GM12878 (cell line): ENCODE measurements at regions not wholly inside any gene's neighbourhood (a gene's known extent, or its start where the extent isn't known, plus 50 kb on each side); places are given as distances from the start of the nearest gene placed in this dataset.

Source experiments
- ATAC-seq: fragments of 200-7000 bp; cut with Tn5 transposase; 3 replicates; pipeline ENCODE4 v1.9.1; 2020; ENCODE audit warnings: mild to moderate bottlenecking, moderate library complexity
- BruUV-seq: library from RNA; stranded (reverse); fragments of 400-500 nt; replicated peaks from 2 replicates; lab custom pipeline; 2021; lab: Mats Ljungman, UMichigan
- CTCF ChIA-PET: fragments of 300-600 bp; sonication (Branson Sonifier 250); formaldehyde crosslinking; extraction: SDS; loops from one replicate; lab custom pipeline; 2021; ENCODE audit warnings: inconsistent platforms; lab: Yijun Ruan, JAX
- POLR2A ChIA-PET: fragments of 350-600 bp; formaldehyde crosslinking; extraction: SDS; loops from one replicate; lab custom pipeline; 2021; ENCODE audit warnings: inconsistent platforms; lab: Charles Lee
- RAD21 ChIA-PET: fragments of 300-600 bp; sonication (Branson Sonifier 250); formaldehyde crosslinking; loops from one replicate; lab custom pipeline; 2023; ENCODE audit warnings: antibody characterized with exemption; ENCODE audit not compliant: unreplicated experiment; lab: Charles Lee
- SMC1A ChIA-PET: fragments of 300-600 bp; sonication (Branson Sonifier 250); formaldehyde crosslinking; loops from one replicate; lab custom pipeline; 2023; ENCODE audit not compliant: unreplicated experiment, uncharacterized antibody; lab: Charles Lee
- DNase-seq: peaks from one replicate; pipeline ENCODE4 v3.0.0-alpha.2; 2011; ENCODE audit warnings: low read depth, low spot score
- FAIRE-seq: peaks from 3 replicates; lab custom pipeline; 2011; peaks lifted over from hg19 to GRCh38; lab: Jason Lieb, UNC
- H2AFZ ChIP-seq: 2 replicates; pipeline ENCODE4 v1.6.0; 2011; ENCODE audit warnings: low read depth, low read length, control low read depth; ENCODE audit not compliant: control insufficient read depth
- H3K27ac ChIP-seq: 2 replicates; pipeline ENCODE4 v1.5.1; 2011; ENCODE audit warnings: control low read depth; ENCODE audit not compliant: control insufficient read depth, insufficient read depth
- H3K27me3 ChIP-seq, 2 experiments: replicated peaks in 1 of 2; 2 replicates each; pipeline versions ENCODE4 v1.6.0 to v1.6.1; 2011; ENCODE audit warnings: low read length in 1 of 2; ENCODE audit not compliant: control insufficient read depth in 2 of 2, insufficient read depth in 2 of 2
- H3K36me3 ChIP-seq, 2 experiments: 2 replicates each; pipeline ENCODE4 v1.5.1; 2011; ENCODE audit warnings: low read length in 1 of 2; ENCODE audit not compliant: control insufficient read depth in 2 of 2, insufficient read depth in 2 of 2
- H3K4me1 ChIP-seq: 2 replicates; pipeline ENCODE4 v1.6.1; 2011; ENCODE audit warnings: mild to moderate bottlenecking, low read length, moderate library complexity, mixed read lengths; ENCODE audit not compliant: control insufficient read depth, insufficient read depth
- H3K4me2 ChIP-seq: 2 replicates; pipeline ENCODE4 v1.6.0; 2011; ENCODE audit warnings: control low read depth; ENCODE audit not compliant: control insufficient read depth, insufficient read depth
- H3K4me3 ChIP-seq: fragments of 200-600 bp; sonication (generic); 2 replicates; pipeline ENCODE4 v1.5.1; 2016
- H3K79me2 ChIP-seq: 2 replicates; pipeline ENCODE4 v1.6.0; 2011; ENCODE audit warnings: low read length; ENCODE audit not compliant: control insufficient read depth, insufficient read depth
- H3K9ac ChIP-seq: 2 replicates; pipeline ENCODE4 v1.8.0; 2011; ENCODE audit warnings: low read length, control low read depth, mixed read lengths; ENCODE audit not compliant: control insufficient read depth, insufficient read depth
- H3K9me3 ChIP-seq: replicated peaks from 3 replicates; pipeline ENCODE4 v1.5.1; 2011; ENCODE audit warnings: mild to moderate bottlenecking, low read length; ENCODE audit not compliant: control insufficient read depth, insufficient read depth
- H4K20me1 ChIP-seq: 2 replicates; pipeline ENCODE4 v1.6.0; 2011; ENCODE audit not compliant: control insufficient read depth, insufficient read depth
- BACH1 ChIP-seq: fragments of 450-650 bp; IDR thresholded peaks from 2 replicates; pipeline ENCODE4 v1.6.1; 2017; ENCODE audit warnings: mild to moderate bottlenecking, borderline replicate concordance
- DPF2 ChIP-seq: fragments of 450-650 bp; IDR thresholded peaks from 2 replicates; pipeline ENCODE4 v1.6.1; 2017; ENCODE audit warnings: mild to moderate bottlenecking
- EGR1 ChIP-seq, 2 experiments: IDR thresholded peaks; 1 replicate in 1 of 2; 2 replicates in 1 of 2; pipeline ENCODE4 v1.6.1; 2011 to 2012; ENCODE audit warnings: low read depth in 2 of 2, low read length in 2 of 2, borderline replicate concordance in 1 of 2, mild to moderate bottlenecking in 1 of 2, moderate library complexity in 1 of 2
- IRF4 ChIP-seq: IDR thresholded peaks from 2 replicates; pipeline ENCODE4 v1.6.1; 2011; ENCODE audit warnings: low read depth, low read length
- SP1 ChIP-seq: IDR thresholded peaks from one replicate; pipeline ENCODE4 v1.6.1; 2011; ENCODE audit warnings: low read depth, low read length
- TARDBP ChIP-seq: IDR thresholded peaks from 2 replicates; pipeline ENCODE4 v1.6.1; 2016; ENCODE audit warnings: borderline replicate concordance
- YBX1 ChIP-seq: fragments of 450-650 bp; IDR thresholded peaks from 2 replicates; pipeline ENCODE4 v1.6.1; 2016; ENCODE audit warnings: antibody characterized with exemption
- WGBS: methylation state at CpG from one replicate; pipeline ENCODE4 v1.1.6; 2016; ENCODE audit warnings: low lambda C conversion rate; ENCODE audit not compliant: insufficient replicate concordance, insufficient coverage; ENCODE audit errors: missing lambda C conversion rate; 5-methylcytosine and 5-hydroxymethylcytosine counted together
- in situ Hi-C: fragments of 300-500 bp; cut with MboI; formaldehyde crosslinking; loops from 9 replicates; pipeline ENCODE4 v1.14.3; 2018; ENCODE audit warnings: mixed read lengths
- intact Hi-C: fragments of 100-400 bp; cut with micrococcal nuclease; formaldehyde crosslinking; loops from one replicate; pipeline ENCODE4 v1.14.2; 2022; ENCODE audit not compliant: unreplicated experiment
- TF ChIP-seq, protein P1 (sequence below): fragments of 450-650 bp; formaldehyde crosslinking; IDR thresholded peaks from 2 replicates; pipeline ENCODE4 v1.4.0; 2020; ENCODE audit warnings: mild to moderate bottlenecking, moderate library complexity
- TF ChIP-seq, protein P2 (sequence below): IDR thresholded peaks from 2 replicates; pipeline ENCODE4 v1.6.1; 2012; ENCODE audit warnings: low read depth, low read length, improper control_type of control experiment
- TF ChIP-seq, protein P3 (sequence below): IDR thresholded peaks from 2 replicates; pipeline ENCODE4 v1.6.1; 2011; ENCODE audit warnings: low read depth, low read length, improper control_type of control experiment, borderline replicate concordance
- TF ChIP-seq, protein P4 (sequence below): IDR thresholded peaks from 2 replicates; pipeline ENCODE4 v1.6.1; 2012; ENCODE audit warnings: mild to moderate bottlenecking, low read depth, low read length
- TF ChIP-seq, protein P5 (sequence below): fragments of 450-650 bp; IDR thresholded peaks from 2 replicates; pipeline ENCODE4 v1.6.1; 2017; ENCODE audit warnings: low read depth, mild to moderate bottlenecking, moderate library complexity

DNA sequence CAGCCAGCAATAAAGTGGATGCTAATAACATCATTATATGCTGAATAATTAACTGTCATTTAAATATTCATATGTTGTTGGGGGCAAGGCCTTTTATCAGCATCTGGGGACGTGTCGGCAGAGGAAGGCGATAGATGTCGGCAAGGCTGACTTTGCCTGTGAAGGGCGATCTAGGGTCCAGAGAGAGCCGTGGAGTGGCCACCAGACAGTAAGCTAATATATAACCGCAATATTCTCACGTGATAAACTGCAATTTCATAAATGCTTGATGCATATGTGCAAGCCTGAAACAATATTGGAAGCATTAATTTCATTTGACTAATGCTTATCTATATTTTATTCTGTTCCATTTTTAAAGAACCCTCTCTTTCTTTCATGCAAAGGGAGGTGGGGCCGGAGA, 141.0 kb upstream of the POU3F1 start:
- no peaks in the 10 kb centered on the region; the same call in 2 of the 3 replicates for H3K9me3 ChIP-seq
- H3K4me3 ChIP-seq = no peak overlapping the region
- peaks cover 4% of the 10 kb centered on the region; the same call in 1 of the 2 replicates for H3K4me1 ChIP-seq
- no peaks in the 10 kb centered on the region for H3K79me2 ChIP-seq
- H3K27me3 ChIP-seq = no peaks in the 10 kb centered on the region
- intact Hi-C loops = no loop called here
- no peak for DNase-seq
- ATAC-seq = no peak
- H3K36me3 ChIP-seq = no peaks in the 10 kb centered on the region
- no peak overlapping the region for H3K9ac ChIP-seq
- no peak overlapping the region for H3K4me2 ChIP-seq
- in situ Hi-C loops = no loop called here
- no peak for FAIRE-seq
- no peak overlapping the region for H3K27ac ChIP-seq
- ChIA-PET CTCF (no interaction called here), SMC1A (interaction anchor here (1.5 kb wide), 1 partner anchor 36 kb away, joined by 3 read pairs; no protein-coding TSS in a partner anchor), RAD21 (no interaction called here), POLR2A (no interaction called here)
- WGBS = 41% methylated on average over 9 of the region's 9 CpGs
- H4K20me1 ChIP-seq = no peaks in the 10 kb centered on the region
- no peak overlapping the region for H2AFZ ChIP-seq
- no TSS peak for BruUV-seq
- TF ChIP-seq, protein P1, sequence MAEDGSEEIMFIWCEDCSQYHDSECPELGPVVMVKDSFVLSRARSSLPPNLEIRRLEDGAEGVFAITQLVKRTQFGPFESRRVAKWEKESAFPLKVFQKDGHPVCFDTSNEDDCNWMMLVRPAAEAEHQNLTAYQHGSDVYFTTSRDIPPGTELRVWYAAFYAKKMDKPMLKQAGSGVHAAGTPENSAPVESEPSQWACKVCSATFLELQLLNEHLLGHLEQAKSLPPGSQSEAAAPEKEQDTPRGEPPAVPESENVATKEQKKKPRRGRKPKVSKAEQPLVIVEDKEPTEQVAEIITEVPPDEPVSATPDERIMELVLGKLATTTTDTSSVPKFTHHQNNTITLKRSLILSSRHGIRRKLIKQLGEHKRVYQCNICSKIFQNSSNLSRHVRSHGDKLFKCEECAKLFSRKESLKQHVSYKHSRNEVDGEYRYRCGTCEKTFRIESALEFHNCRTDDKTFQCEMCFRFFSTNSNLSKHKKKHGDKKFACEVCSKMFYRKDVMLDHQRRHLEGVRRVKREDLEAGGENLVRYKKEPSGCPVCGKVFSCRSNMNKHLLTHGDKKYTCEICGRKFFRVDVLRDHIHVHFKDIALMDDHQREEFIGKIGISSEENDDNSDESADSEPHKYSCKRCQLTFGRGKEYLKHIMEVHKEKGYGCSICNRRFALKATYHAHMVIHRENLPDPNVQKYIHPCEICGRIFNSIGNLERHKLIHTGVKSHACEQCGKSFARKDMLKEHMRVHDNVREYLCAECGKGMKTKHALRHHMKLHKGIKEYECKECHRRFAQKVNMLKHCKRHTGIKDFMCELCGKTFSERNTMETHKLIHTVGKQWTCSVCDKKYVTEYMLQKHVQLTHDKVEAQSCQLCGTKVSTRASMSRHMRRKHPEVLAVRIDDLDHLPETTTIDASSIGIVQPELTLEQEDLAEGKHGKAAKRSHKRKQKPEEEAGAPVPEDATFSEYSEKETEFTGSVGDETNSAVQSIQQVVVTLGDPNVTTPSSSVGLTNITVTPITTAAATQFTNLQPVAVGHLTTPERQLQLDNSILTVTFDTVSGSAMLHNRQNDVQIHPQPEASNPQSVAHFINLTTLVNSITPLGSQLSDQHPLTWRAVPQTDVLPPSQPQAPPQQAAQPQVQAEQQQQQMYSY (CRISPR knock-in tag) = no peak
- TF ChIP-seq, protein P2, sequence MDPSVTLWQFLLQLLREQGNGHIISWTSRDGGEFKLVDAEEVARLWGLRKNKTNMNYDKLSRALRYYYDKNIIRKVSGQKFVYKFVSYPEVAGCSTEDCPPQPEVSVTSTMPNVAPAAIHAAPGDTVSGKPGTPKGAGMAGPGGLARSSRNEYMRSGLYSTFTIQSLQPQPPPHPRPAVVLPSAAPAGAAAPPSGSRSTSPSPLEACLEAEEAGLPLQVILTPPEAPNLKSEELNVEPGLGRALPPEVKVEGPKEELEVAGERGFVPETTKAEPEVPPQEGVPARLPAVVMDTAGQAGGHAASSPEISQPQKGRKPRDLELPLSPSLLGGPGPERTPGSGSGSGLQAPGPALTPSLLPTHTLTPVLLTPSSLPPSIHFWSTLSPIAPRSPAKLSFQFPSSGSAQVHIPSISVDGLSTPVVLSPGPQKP = no peak
- TF ChIP-seq YBX1 (no peak), SP1 (no peak), BACH1 (no peak), DPF2 (no peak), EGR1 (IDR thresholded peaks at IDR 0.05; ENCODE audit: borderline replicate concordance in 1 of 2, low read depth in 2 of 2, low read length in 2 of 2) (no peak), TARDBP (no peak), IRF4 (no peak)
- TF ChIP-seq, protein P3, sequence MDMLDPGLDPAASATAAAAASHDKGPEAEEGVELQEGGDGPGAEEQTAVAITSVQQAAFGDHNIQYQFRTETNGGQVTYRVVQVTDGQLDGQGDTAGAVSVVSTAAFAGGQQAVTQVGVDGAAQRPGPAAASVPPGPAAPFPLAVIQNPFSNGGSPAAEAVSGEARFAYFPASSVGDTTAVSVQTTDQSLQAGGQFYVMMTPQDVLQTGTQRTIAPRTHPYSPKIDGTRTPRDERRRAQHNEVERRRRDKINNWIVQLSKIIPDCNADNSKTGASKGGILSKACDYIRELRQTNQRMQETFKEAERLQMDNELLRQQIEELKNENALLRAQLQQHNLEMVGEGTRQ = no peak
- TF ChIP-seq, protein P4, sequence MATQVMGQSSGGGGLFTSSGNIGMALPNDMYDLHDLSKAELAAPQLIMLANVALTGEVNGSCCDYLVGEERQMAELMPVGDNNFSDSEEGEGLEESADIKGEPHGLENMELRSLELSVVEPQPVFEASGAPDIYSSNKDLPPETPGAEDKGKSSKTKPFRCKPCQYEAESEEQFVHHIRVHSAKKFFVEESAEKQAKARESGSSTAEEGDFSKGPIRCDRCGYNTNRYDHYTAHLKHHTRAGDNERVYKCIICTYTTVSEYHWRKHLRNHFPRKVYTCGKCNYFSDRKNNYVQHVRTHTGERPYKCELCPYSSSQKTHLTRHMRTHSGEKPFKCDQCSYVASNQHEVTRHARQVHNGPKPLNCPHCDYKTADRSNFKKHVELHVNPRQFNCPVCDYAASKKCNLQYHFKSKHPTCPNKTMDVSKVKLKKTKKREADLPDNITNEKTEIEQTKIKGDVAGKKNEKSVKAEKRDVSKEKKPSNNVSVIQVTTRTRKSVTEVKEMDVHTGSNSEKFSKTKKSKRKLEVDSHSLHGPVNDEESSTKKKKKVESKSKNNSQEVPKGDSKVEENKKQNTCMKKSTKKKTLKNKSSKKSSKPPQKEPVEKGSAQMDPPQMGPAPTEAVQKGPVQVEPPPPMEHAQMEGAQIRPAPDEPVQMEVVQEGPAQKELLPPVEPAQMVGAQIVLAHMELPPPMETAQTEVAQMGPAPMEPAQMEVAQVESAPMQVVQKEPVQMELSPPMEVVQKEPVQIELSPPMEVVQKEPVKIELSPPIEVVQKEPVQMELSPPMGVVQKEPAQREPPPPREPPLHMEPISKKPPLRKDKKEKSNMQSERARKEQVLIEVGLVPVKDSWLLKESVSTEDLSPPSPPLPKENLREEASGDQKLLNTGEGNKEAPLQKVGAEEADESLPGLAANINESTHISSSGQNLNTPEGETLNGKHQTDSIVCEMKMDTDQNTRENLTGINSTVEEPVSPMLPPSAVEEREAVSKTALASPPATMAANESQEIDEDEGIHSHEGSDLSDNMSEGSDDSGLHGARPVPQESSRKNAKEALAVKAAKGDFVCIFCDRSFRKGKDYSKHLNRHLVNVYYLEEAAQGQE = no peak
- TF ChIP-seq, protein P5, sequence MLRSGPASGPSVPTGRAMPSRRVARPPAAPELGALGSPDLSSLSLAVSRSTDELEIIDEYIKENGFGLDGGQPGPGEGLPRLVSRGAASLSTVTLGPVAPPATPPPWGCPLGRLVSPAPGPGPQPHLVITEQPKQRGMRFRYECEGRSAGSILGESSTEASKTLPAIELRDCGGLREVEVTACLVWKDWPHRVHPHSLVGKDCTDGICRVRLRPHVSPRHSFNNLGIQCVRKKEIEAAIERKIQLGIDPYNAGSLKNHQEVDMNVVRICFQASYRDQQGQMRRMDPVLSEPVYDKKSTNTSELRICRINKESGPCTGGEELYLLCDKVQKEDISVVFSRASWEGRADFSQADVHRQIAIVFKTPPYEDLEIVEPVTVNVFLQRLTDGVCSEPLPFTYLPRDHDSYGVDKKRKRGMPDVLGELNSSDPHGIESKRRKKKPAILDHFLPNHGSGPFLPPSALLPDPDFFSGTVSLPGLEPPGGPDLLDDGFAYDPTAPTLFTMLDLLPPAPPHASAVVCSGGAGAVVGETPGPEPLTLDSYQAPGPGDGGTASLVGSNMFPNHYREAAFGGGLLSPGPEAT = no peak
